GM21529 (cell line): ENCODE measurements at regions not wholly inside any gene's neighbourhood (a gene's known extent, or its start where the extent isn't known, plus 50 kb on each side); places are given as distances from the start of the nearest gene placed in this dataset.
"Not testable (repeated sequence)": the region's sequence is repeated elsewhere in the genome, so short reads cannot be mapped to it uniquely, and the experiment has no call there.

Experiments used
- ATAC-seq: cut with Tn5 transposase; IDR thresholded peaks from one replicate; pipeline ENCODE4 v1.9.1; 2021; ENCODE audit not compliant: unreplicated experiment

- no peak for ATAC-seq
Observed at GRCh38 chr2:149884871-149885270, 297.3 kb upstream of the MMADHC start.

- no peak for ATAC-seq
Observed at GRCh38 chr2:149877913-149878312, 290.3 kb upstream of the MMADHC start.

- no peak for ATAC-seq
Observed at GRCh38 chr2:149877074-149877473, 289.5 kb upstream of the MMADHC start.

- ATAC-seq = no peak
Observed at GRCh38 chr2:149873936-149874335, 286.4 kb upstream of the MMADHC start.

- ATAC-seq = no peak
Observed at GRCh38 chr2:149872638-149873150, 285.1 kb upstream of the MMADHC start.

- ATAC-seq = no peak
Observed at GRCh38 chr2:149872041-149872440, 284.5 kb upstream of the MMADHC start.

GRCh38 chr2:149871091-149871885 lies 283.7 kb upstream of the MMADHC start:
- no peak for ATAC-seq

GRCh38 chr2:149863227-149863626 lies 275.7 kb upstream of the MMADHC start:
- ATAC-seq = no peak

GRCh38 chr2:149861034-149861433 lies 273.5 kb upstream of the MMADHC start:
- ATAC-seq = no peak

- no peak for ATAC-seq
Observed at GRCh38 chr2:149860276-149860921, 272.8 kb upstream of the MMADHC start.

GRCh38 chr2:149858901-149859634 lies 271.5 kb upstream of the MMADHC start:
- ATAC-seq = no peak

- no peak for ATAC-seq
Observed at GRCh38 chr2:149858216-149858615, 270.6 kb upstream of the MMADHC start.

GRCh38 chr2:149857344-149857743 lies 269.8 kb upstream of the MMADHC start:
- ATAC-seq = no peak

- not testable (repeated sequence) for ATAC-seq
Observed at GRCh38 chr2:149855859-149856258, 268.3 kb upstream of the MMADHC start.

GRCh38 chr2:149849591-149849990 lies 262.0 kb upstream of the MMADHC start:
- ATAC-seq = no peak

GRCh38 chr2:149849136-149849535 lies 261.6 kb upstream of the MMADHC start:
- ATAC-seq = no peak

GRCh38 chr2:149841396-149841795 lies 253.8 kb upstream of the MMADHC start:
- ATAC-seq = no peak

- no peak for ATAC-seq
Observed at GRCh38 chr2:149832324-149832723, 244.7 kb upstream of the MMADHC start.

- no peak for ATAC-seq
Observed at GRCh38 chr2:149828520-149829210, 241.1 kb upstream of the MMADHC start.

GRCh38 chr2:149827585-149828126 lies 240.1 kb upstream of the MMADHC start:
- no peak for ATAC-seq
